ENCODE measurements at regions not wholly inside any gene's neighbourhood (a gene's known extent, or its start where the extent isn't known, plus 50 kb on each side); places are given as distances from the start of the nearest gene placed in this dataset.
A peak's percentile ranks its signal among the peaks of the same experiment; 100 is the strongest.

- Histone ChIP-seq H4K5ac (ENCODE audit: insufficient read length, low read depth, low read length) (no peak overlapping the region), H4K91ac (ENCODE audit: insufficient read length, low read depth, low read length) (no peak overlapping the region), H3K56ac (ENCODE audit: insufficient read length, low read depth, low read length) (no peak overlapping the region), H3K14ac (ENCODE audit: insufficient read depth, low read length) (no peak overlapping the region), H3K27me3 (ENCODE audit: insufficient read depth, low read length) (no peaks in the 10 kb centered on the region), H2BK12ac (ENCODE audit: insufficient read length, low read depth, low read length) (no peak overlapping the region), H3K23me2 (ENCODE audit: insufficient read length, low read depth, low read length, poor library complexity, severe bottlenecking) (no peaks in the 10 kb centered on the region), H3K23ac (ENCODE audit: insufficient read length, low read depth, low read length) (no peak overlapping the region), H3K4me2 (ENCODE audit: insufficient read depth, insufficient read length, low read length) (no peak overlapping the region), H4K20me1 (ENCODE audit: control insufficient read depth, insufficient read depth, insufficient read length) (no peaks in the 10 kb centered on the region), H3T11ph (ENCODE audit: low read length) (no peak overlapping the region), H3K27ac (ENCODE audit: insufficient read length, low read depth, low read length) (no peak overlapping the region), H3K79me1 (ENCODE audit: insufficient read depth, low read depth, low read length, poor library complexity, severe bottlenecking) (no peaks in the 10 kb centered on the region), H4K8ac (replicated peaks; ENCODE audit: insufficient read length, low read depth, low read length) (no peak overlapping the region), H3K9ac (ENCODE audit: extremely low read depth, insufficient read length, low read length) (no peak overlapping the region), H2BK15ac (ENCODE audit: low read depth, low read length) (no peak overlapping the region), H3K79me2 (ENCODE audit: insufficient read depth, low read length) (no peaks in the 10 kb centered on the region), H3K4me1 (ENCODE audit: insufficient read depth, low read length) (no peaks in the 10 kb centered on the region), H2BK20ac (ENCODE audit: low read depth, low read length, poor library complexity, severe bottlenecking) (no peak overlapping the region), H2BK120ac (ENCODE audit: low read depth, low read length, poor library complexity, severe bottlenecking) (no peak overlapping the region), H2AK5ac (ENCODE audit: insufficient read length, low read length) (no peak overlapping the region), H2BK5ac (ENCODE audit: insufficient read length, low read length) (no peak overlapping the region), H3K9me3 (ENCODE audit: control insufficient read depth, low read depth, low read length) (no peaks in the 10 kb centered on the region), H3K4ac (ENCODE audit: low read depth, low read length) (no peak overlapping the region), H3K18ac (ENCODE audit: insufficient read length, low read depth, low read length) (no peak overlapping the region), H2AFZ (ENCODE audit: low read length) (no peak overlapping the region)
- Mint-ChIP-seq H3K36me3 (ENCODE audit: insufficient read depth in 1 of 3, low read depth in 3 of 3) (peaks cover 0 to 6% (median 4%) of the 10 kb centered on the region in 3 experiments; a peak in 3 of 7 replicates), H3K9me3 (peaks cover 6 to 9% of the 10 kb centered on the region in 2 experiments; a peak in 4 of 5 replicates), H3K4me1 (peaks cover 4 to 5% of the 10 kb centered on the region in 2 experiments), H3K27ac (peak overlapping the region in 1 of 3 experiments; percentile 94; a peak in 2 of 7 replicates), H3K27me3 (ENCODE audit: low read depth) (peaks cover 3% of the 10 kb centered on the region), H3K4me3 (no peak overlapping the region)
- TF ChIP-seq CTCF (conservative IDR thresholded peaks at IDR 0.05), result no peak
- no peak for DNase-seq
- no CpG with 5 or more reads among the region's 8 CpGs for WGBS (ENCODE audit: extremely low coverage, insufficient read length, low lambda C conversion rate)
These were observed 248.6 kb upstream of the TCERG1L start for GRCh38 chr10:131560166-131560565.
